ENCODE measurements at regions not wholly inside any gene's neighbourhood (a gene's known extent, or its start where the extent isn't known, plus 50 kb on each side); places are given as distances from the start of the nearest gene placed in this dataset.

DNA sequence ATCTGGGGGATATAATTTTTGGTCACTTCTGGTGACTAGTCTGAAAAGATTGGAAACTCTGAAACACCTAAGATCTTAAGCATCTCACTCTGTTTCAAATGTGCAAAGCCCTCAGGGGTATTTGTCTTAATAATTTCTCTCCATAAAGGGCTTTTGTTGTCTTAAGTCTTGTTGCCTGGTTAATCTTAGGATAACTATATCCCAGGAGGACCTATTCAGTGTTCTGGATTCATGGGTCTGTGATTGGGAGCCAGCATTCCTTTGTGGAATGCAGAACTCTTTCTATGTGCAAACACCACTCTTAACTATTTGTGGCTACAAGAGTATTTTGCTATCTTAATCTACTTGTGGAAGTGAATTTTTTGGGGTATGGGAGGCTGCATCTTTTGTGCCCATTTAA, 1573.0 kb upstream of the PRMT6 start:
- H3K9me3 ChIP-seq (ENCODE audit: low read length) = peaks cover 9% of the 10 kb centered on the region
- ChIA-PET POLR2A (no interaction called here), CTCF (ENCODE audit: low intra/inter-chr PET ratio, low total read pairs) (no interaction called here)
- no peak overlapping the region for H3K4me3 ChIP-seq (replicated peaks in 1 of 3; ENCODE audit: insufficient read depth in 1 of 3, low read depth in 2 of 3, low read length in 3 of 3)
- H4K20me1 ChIP-seq (ENCODE audit: insufficient read depth, low read length) = no peaks in the 10 kb centered on the region
- H2AFZ ChIP-seq (ENCODE audit: low read length) = no peak overlapping the region
- in situ Hi-C loops (cut with HindIII; ENCODE audit: extremely low pct_ligation_motif_present, low pct_unique_long_range_greater_than_20kb) = no loop called here
- no peak overlapping the region for H3K9ac ChIP-seq (ENCODE audit: insufficient read depth, low read depth, low read length)
- no peaks in the 10 kb centered on the region for H3K4me1 ChIP-seq (ENCODE audit: insufficient read depth, low read length)
- no peaks in the 10 kb centered on the region for H3K36me3 ChIP-seq (replicated peaks in 1 of 2; ENCODE audit: control insufficient read depth in 1 of 2, insufficient read depth in 2 of 2, low read length in 2 of 2)
- ATAC-seq (no peak), DNase-seq (ENCODE audit: low spot score) (no peak), FAIRE-seq (no peak)
- no TSS peak for BruUV-seq (replicated peaks)
- no peaks in the 10 kb centered on the region for H3K27me3 ChIP-seq (ENCODE audit: control insufficient read depth in 1 of 2, insufficient read depth in 2 of 2, low read length in 2 of 2)
- H3K27ac ChIP-seq (ENCODE audit: extremely low read length, insufficient read depth, low read length) = no peak overlapping the region
- intact Hi-C loops (cut with micrococcal nuclease; ENCODE audit: unreplicated experiment) = no loop called here
- TF ChIP-seq RFXAP (CRISPR knock-in tag; IDR thresholded peaks at IDR 0.05; ENCODE audit: borderline replicate concordance) (no peak), ZNF570 (CRISPR knock-in tag; IDR thresholded peaks at IDR 0.05; ENCODE audit: borderline replicate concordance) (no peak), ZSCAN21 (CRISPR knock-in tag; IDR thresholded peaks at IDR 0.05; ENCODE audit: borderline replicate concordance) (no peak)
- H3K79me2 ChIP-seq (ENCODE audit: insufficient read depth, low read length) = no peaks in the 10 kb centered on the region
- H3K4me2 ChIP-seq (ENCODE audit: low read depth, low read length) = no peak overlapping the region

DNA sequence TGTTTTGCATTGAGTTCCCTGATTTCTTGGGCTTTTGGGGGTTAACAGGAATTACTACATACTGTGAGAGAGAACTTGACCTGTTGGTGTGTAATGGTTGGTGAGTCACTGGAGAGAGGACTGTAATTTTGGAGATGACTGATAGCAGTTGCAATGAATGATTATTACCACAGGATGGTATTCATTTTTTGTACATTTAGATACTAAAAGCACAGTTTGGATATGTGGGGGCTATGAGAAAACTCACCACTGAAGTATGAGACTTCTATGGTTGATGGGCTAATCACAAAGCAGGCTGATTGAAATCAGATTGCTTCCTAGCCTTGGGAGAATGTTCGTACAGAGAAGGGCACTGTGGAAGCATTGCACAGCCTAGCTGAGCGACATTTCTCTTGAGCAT, 1571.3 kb upstream of the PRMT6 start:
- Histone ChIP-seq H3K4me2 (ENCODE audit: low read depth, low read length) (no peak overlapping the region), H3K27me3 (ENCODE audit: control insufficient read depth in 1 of 2, insufficient read depth in 2 of 2, low read length in 2 of 2) (no peaks in the 10 kb centered on the region), H3K4me1 (ENCODE audit: insufficient read depth, low read length) (no peaks in the 10 kb centered on the region), H4K20me1 (ENCODE audit: insufficient read depth, low read length) (no peaks in the 10 kb centered on the region), H3K4me3 (replicated peaks in 1 of 3; ENCODE audit: insufficient read depth in 1 of 3, low read depth in 2 of 3, low read length in 3 of 3) (no peak overlapping the region), H3K9ac (ENCODE audit: insufficient read depth, low read depth, low read length) (no peak overlapping the region), H3K9me3 (ENCODE audit: low read length) (peaks cover 23% of the 10 kb centered on the region), H3K27ac (ENCODE audit: extremely low read length, insufficient read depth, low read length) (no peak overlapping the region), H2AFZ (ENCODE audit: low read length) (no peak overlapping the region), H3K79me2 (ENCODE audit: insufficient read depth, low read length) (no peaks in the 10 kb centered on the region), H3K36me3 (replicated peaks in 1 of 2; ENCODE audit: control insufficient read depth in 1 of 2, insufficient read depth in 2 of 2, low read length in 2 of 2) (no peaks in the 10 kb centered on the region)
- 0% methylated on average over 2 of the region's 2 CpGs for WGBS (ENCODE audit: low lambda C conversion rate)
- no TSS peak for BruUV-seq (replicated peaks)
- FAIRE-seq = no peak
- ChIA-PET POLR2A (no interaction called here), CTCF (ENCODE audit: low intra/inter-chr PET ratio, low total read pairs) (no interaction called here)
- TF ChIP-seq ZNF562 (CRISPR knock-in tag; IDR thresholded peaks at IDR 0.05; ENCODE audit: borderline replicate concordance) (no peak), TAF15 (IDR thresholded peaks at IDR 0.05; ENCODE audit: low read depth, low read length, poor library complexity, severe bottlenecking) (no peak), STAT5B (CRISPR knock-in tag; IDR thresholded peaks at IDR 0.05) (no peak), TCF12 (IDR thresholded peaks at IDR 0.05) (no peak), TCF12 (CRISPR knock-in tag; IDR thresholded peaks at IDR 0.05) (no peak), NFKB2 (CRISPR knock-in tag; IDR thresholded peaks at IDR 0.05; ENCODE audit: borderline replicate concordance) (no peak), ZNF766 (CRISPR knock-in tag; IDR thresholded peaks at IDR 0.05; ENCODE audit: borderline replicate concordance) (no peak), SNAPC2 (CRISPR knock-in tag; IDR thresholded peaks at IDR 0.05) (no peak), ZNF235 (CRISPR knock-in tag; IDR thresholded peaks at IDR 0.05; ENCODE audit: borderline replicate concordance) (no peak)
- TF ChIP-seq, protein P1, sequence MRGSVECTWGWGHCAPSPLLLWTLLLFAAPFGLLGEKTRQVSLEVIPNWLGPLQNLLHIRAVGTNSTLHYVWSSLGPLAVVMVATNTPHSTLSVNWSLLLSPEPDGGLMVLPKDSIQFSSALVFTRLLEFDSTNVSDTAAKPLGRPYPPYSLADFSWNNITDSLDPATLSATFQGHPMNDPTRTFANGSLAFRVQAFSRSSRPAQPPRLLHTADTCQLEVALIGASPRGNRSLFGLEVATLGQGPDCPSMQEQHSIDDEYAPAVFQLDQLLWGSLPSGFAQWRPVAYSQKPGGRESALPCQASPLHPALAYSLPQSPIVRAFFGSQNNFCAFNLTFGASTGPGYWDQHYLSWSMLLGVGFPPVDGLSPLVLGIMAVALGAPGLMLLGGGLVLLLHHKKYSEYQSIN (CRISPR knock-in tag; IDR thresholded peaks at IDR 0.05; ENCODE audit: borderline replicate concordance) = no peak
- TF ChIP-seq, protein P2, sequence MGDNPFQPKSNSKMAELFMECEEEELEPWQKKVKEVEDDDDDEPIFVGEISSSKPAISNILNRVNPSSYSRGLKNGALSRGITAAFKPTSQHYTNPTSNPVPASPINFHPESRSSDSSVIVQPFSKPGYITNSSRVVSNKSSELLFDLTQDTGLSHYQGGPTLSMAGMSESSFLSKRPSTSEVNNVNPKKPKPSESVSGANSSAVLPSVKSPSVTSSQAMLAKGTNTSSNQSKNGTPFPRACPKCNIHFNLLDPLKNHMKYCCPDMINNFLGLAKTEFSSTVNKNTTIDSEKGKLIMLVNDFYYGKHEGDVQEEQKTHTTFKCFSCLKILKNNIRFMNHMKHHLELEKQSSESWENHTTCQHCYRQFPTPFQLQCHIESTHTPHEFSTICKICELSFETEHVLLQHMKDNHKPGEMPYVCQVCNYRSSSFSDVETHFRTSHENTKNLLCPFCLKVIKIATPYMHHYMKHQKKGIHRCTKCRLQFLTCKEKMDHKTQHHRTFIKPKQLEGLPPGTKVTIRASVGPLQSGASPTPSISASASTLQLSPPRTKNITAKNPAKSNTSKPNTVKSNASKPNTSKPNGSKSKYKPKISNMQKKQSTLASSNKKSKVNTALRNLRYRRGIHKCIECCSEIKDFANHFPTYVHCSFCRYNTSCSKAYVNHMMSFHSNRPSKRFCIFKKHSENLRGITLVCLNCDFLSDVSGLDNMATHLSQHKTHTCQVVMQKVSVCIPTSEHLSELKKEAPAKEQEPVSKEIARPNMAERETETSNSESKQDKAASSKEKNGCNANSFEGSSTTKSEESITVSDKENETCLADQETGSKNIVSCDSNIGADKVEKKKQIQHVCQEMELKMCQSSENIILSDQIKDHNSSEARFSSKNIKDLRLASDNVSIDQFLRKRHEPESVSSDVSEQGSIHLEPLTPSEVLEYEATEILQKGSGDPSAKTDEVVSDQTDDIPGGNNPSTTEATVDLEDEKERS (CRISPR knock-in tag; IDR thresholded peaks at IDR 0.05) = no peak
- TF ChIP-seq, protein P3, sequence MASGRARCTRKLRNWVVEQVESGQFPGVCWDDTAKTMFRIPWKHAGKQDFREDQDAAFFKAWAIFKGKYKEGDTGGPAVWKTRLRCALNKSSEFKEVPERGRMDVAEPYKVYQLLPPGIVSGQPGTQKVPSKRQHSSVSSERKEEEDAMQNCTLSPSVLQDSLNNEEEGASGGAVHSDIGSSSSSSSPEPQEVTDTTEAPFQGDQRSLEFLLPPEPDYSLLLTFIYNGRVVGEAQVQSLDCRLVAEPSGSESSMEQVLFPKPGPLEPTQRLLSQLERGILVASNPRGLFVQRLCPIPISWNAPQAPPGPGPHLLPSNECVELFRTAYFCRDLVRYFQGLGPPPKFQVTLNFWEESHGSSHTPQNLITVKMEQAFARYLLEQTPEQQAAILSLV (CRISPR knock-in tag; IDR thresholded peaks at IDR 0.05; ENCODE audit: borderline replicate concordance) = no peak
- no peak for ATAC-seq
- intact Hi-C loops (cut with micrococcal nuclease; ENCODE audit: unreplicated experiment) = no loop called here
- DNase-seq (ENCODE audit: low spot score) = no peak
- in situ Hi-C loops (cut with HindIII; ENCODE audit: extremely low pct_ligation_motif_present, low pct_unique_long_range_greater_than_20kb) = no loop called here
